Spleen (tissue), 11 donors: ENCODE measurements at regions not wholly inside any gene's neighbourhood (a gene's known extent, or its start where the extent isn't known, plus 50 kb on each side); places are given as distances from the start of the nearest gene placed in this dataset.

ENCODE experiments used
- DNase-seq: peaks from one replicate; pipeline ENCODE4 v3.0.0-alpha.2; 2020
- H3K27ac ChIP-seq, 8 donors: fragments of 200-600 bp; sonication (generic) in 7 of 8; 1 replicate in 4 of 8; 2 replicates in 4 of 8; pipeline versions ENCODE4 v1.5.0 to v1.8.0; 2016 to 2021; ENCODE audit warnings: inconsistent platforms in 4 of 8, mild to moderate bottlenecking in 4 of 8, moderate library complexity in 1 of 8
- H3K27me3 ChIP-seq, 7 donors: fragments of 200-600 bp; sonication (generic) in 6 of 7; replicated peaks in 1 of 7; 1 replicate in 4 of 7; 2 replicates in 3 of 7; pipeline versions ENCODE4 v1.5.0 to v1.8.0; 2016 to 2021; ENCODE audit warnings: inconsistent platforms in 3 of 7, mild to moderate bottlenecking in 1 of 7
- H3K36me3 ChIP-seq, 6 donors: fragments of 200-600 bp; sonication (generic) in 5 of 6; 1 replicate in 4 of 6; 2 replicates in 2 of 6; pipeline versions ENCODE4 v1.5.0 to v1.8.0; 2016 to 2021; ENCODE audit warnings: inconsistent platforms in 2 of 6
- H3K4me1 ChIP-seq, 6 donors: fragments of 200-600 bp; sonication (generic) in 5 of 6; 1 replicate in 3 of 6; 2 replicates in 3 of 6; pipeline versions ENCODE4 v1.5.0 to v1.8.0; 2016 to 2021; ENCODE audit warnings: inconsistent platforms in 3 of 6
- H3K4me3 ChIP-seq, 8 donors: fragments of 200-600 bp; sonication (generic) in 7 of 8; 1 replicate in 4 of 8; 2 replicates in 4 of 8; pipeline versions ENCODE4 v1.5.0 to v1.8.0; 2016 to 2021; ENCODE audit warnings: inconsistent platforms in 4 of 8, mild to moderate bottlenecking in 4 of 8, moderate library complexity in 2 of 8
- H3K9me3 ChIP-seq, 8 donors: fragments of 200-600 bp; sonication (generic) in 7 of 8; 1 replicate in 4 of 8; 2 replicates in 4 of 8; pipeline versions ENCODE4 v1.5.0 to v1.8.0; 2016 to 2021; ENCODE audit warnings: inconsistent platforms in 4 of 8
- CTCF ChIP-seq, 11 experiments: fragments of 200-600 bp in 7 of 11; fragments of 450-650 bp in 4 of 11; sonication (generic) in 4 of 11; IDR thresholded peaks in 8 of 11; conservative IDR thresholded peaks in 3 of 11; 1 replicate in 7 of 11; 2 replicates in 4 of 11; pipeline versions ENCODE4 v1.4.0 to v1.8.0; 2016 to 2021; ENCODE audit warnings: antibody characterized with exemption in 11 of 11, inconsistent platforms in 4 of 11, mild to moderate bottlenecking in 1 of 11
- POLR2A ChIP-seq, 3 donors: fragments of 450-650 bp; IDR thresholded peaks; one replicate each; pipeline ENCODE4 v1.5.1; 2017; ENCODE audit warnings: antibody characterized with exemption in 3 of 3, mild to moderate bottlenecking in 1 of 3
- POLR2AphosphoS5 ChIP-seq, 3 donors: sonication (generic); formaldehyde crosslinking; IDR thresholded peaks; one replicate each; pipeline ENCODE4 v1.5.1; 2017; ENCODE audit warnings: antibody characterized with exemption in 3 of 3
- WGBS, 5 donors: extraction: QIAGEN DNeasy Blood & Tissue Kit in 3 of 5; methylation state at CpG; one replicate each; pipeline versions ENCODE4 v1.1.5 to v1.1.7; 2013 to 2018; 5-methylcytosine and 5-hydroxymethylcytosine counted together
- intact Hi-C: fragments of 100-400 bp; cut with DNase I; formaldehyde crosslinking; loops from one replicate; pipeline ENCODE4 v1.15.0; 2023; ENCODE audit warnings: low total_unique reads
- donor health status: healthy with polysubstance abuse.
- donor health status: DM: no; HTN: no; CAD: no; lungs with moderate emphysema.
- donor health status: DM: no; HTN: no; CAD: no.
- donor health status: Bipolar disorder and iron deficiency.
- donor health status: healthy.
- donor health status: DM: no; HTN: no; CAD: no.
- donor health status: DM: yes; HTN: yes; CAD: no.

- H3K4me3 ChIP-seq = no peak overlapping the region
- H3K27ac ChIP-seq = peak overlapping the region in 6 of 8 donors; percentile 74 to 97 (median 78)
- no peak for DNase-seq
- H3K9me3 ChIP-seq = no peaks in the 10 kb centered on the region
- WGBS, 5 donors = 94 to 100% (median 97%) methylated on average over 3 of the region's 3 CpGs
- peaks cover 0 to 54% (median 0%) of the 10 kb centered on the region in 6 donors for H3K36me3 ChIP-seq
- peaks cover 79 to 100% (median 96%) of the 10 kb centered on the region in 6 donors for H3K4me1 ChIP-seq
- TF ChIP-seq POLR2AphosphoS5 (IDR thresholded peaks at IDR 0.05) = no peak
- TF ChIP-seq CTCF (IDR thresholded peaks at IDR 0.05 in 8 of 11, conservative IDR thresholded peaks at IDR 0.05 in 3 of 11) = peak in 1 of 11 experiments; percentile 11
- TF ChIP-seq POLR2A (IDR thresholded peaks at IDR 0.05) = no peak
- H3K27me3 ChIP-seq = no peaks in the 10 kb centered on the region
- intact Hi-C loops = no loop called here
Observed at GRCh38 chr17:77470330-77470786, 329.6 kb downstream of the SEC14L1 start.

- DNase-seq = no peak
- Histone ChIP-seq H3K4me1 (peaks cover 80 to 100% (median 97%) of the 10 kb centered on the region in 6 donors), H3K27ac (peak overlapping the region; percentile 43 to 97 (median 76)), H3K9me3 (no peaks in the 10 kb centered on the region), H3K27me3 (no peaks in the 10 kb centered on the region), H3K4me3 (peak overlapping the region in 1 of 8 donors; percentile 40), H3K36me3 (peaks cover 0 to 61% (median 0%) of the 10 kb centered on the region in 6 donors)
- WGBS, 5 donors = 55 to 67% (median 65%) methylated on average over 9 of the region's 9 CpGs
- TF ChIP-seq CTCF (IDR thresholded peaks at IDR 0.05 in 8 of 11, conservative IDR thresholded peaks at IDR 0.05 in 3 of 11) = no peak
- TF ChIP-seq POLR2AphosphoS5 (IDR thresholded peaks at IDR 0.05) = peak in 1 of 3 donors; percentile 55
- TF ChIP-seq POLR2A (IDR thresholded peaks at IDR 0.05) = no peak
- intact Hi-C loops = no loop called here
Observed at GRCh38 chr17:77470800-77471733, 330.3 kb downstream of the SEC14L1 start.

- peak overlapping the region in 3 of 8 donors; percentile 0 to 40 (median 0) for H3K4me3 ChIP-seq
- peak in 2 of 3 donors; percentile 10 to 20 for TF ChIP-seq POLR2AphosphoS5 (IDR thresholded peaks at IDR 0.05)
- TF ChIP-seq CTCF (IDR thresholded peaks at IDR 0.05 in 8 of 11, conservative IDR thresholded peaks at IDR 0.05 in 3 of 11) = no peak
- H3K36me3 ChIP-seq = peaks cover 0 to 63% (median 0%) of the 10 kb centered on the region in 6 donors
- H3K27ac ChIP-seq = peak overlapping the region; percentile 73 to 97 (median 77)
- intact Hi-C loops = no loop called here
- H3K27me3 ChIP-seq = no peaks in the 10 kb centered on the region
- WGBS, 5 donors = 5 to 19% (median 14%) methylated on average over 12 of the region's 12 CpGs
- H3K4me1 ChIP-seq = peaks cover 77 to 100% (median 97%) of the 10 kb centered on the region in 6 donors
- no peak for DNase-seq
- H3K9me3 ChIP-seq = no peaks in the 10 kb centered on the region
Observed at GRCh38 chr17:77471984-77472461, 331.3 kb downstream of the SEC14L1 start.
